Activated CD8-positive, alpha-beta T cell treated with anti-CD3 and anti-CD28 coated beads for 36 hours (primary cell): ENCODE measurements at regions not wholly inside any gene's neighbourhood (a gene's known extent, or its start where the extent isn't known, plus 50 kb on each side); places are given as distances from the start of the nearest gene placed in this dataset.

Experiments
- ATAC-seq: fragments of 200-7000 bp; cut with Tn5 transposase; one replicate; pipeline ENCODE4 v1.10.0; 2021; ENCODE audit warnings: mild to moderate bottlenecking, moderate library complexity
- CTCF ChIA-PET: fragments of 350-600 bp; sonication (Branson Sonifier 250); formaldehyde crosslinking; loops from one replicate; lab custom pipeline; 2021; ENCODE audit warnings: antibody characterized with exemption; lab: Charles Lee
- POLR2A ChIA-PET: fragments of 350-600 bp; sonication (Branson Sonifier 250); formaldehyde crosslinking; loops from one replicate; lab custom pipeline; 2021; ENCODE audit warnings: antibody characterized with exemption; lab: Charles Lee
- DNase-seq: peaks from one replicate; pipeline ENCODE4 v3.0.0-alpha.2; 2020
- H3K27ac Mint-ChIP-seq: one replicate; pipeline ENCODE4 v1.8.0; 2021; ENCODE audit warnings: mild to moderate bottlenecking, mixed read lengths
- H3K27me3 Mint-ChIP-seq: one replicate; pipeline ENCODE4 v1.8.0; 2021; ENCODE audit warnings: mixed read lengths
- H3K36me3 Mint-ChIP-seq: one replicate; pipeline ENCODE4 v1.8.0; 2021; ENCODE audit warnings: low read depth, mixed read lengths
- H3K4me1 Mint-ChIP-seq: one replicate; pipeline ENCODE4 v1.8.0; 2021; ENCODE audit warnings: low read depth, mixed read lengths
- H3K4me3 Mint-ChIP-seq: one replicate; pipeline ENCODE4 v1.8.0; 2021; ENCODE audit warnings: mild to moderate bottlenecking, moderate library complexity, mixed read lengths
- H3K9me3 Mint-ChIP-seq: one replicate; pipeline ENCODE4 v1.8.0; 2021; ENCODE audit warnings: mixed read lengths
- CTCF ChIP-seq: fragments of 200-600 bp; IDR thresholded peaks from one replicate; pipeline ENCODE4 v1.8.0; 2022; ENCODE audit warnings: antibody characterized with exemption, mild to moderate bottlenecking
- intact Hi-C: fragments of 100-400 bp; cut with micrococcal nuclease; formaldehyde crosslinking; loops from one replicate; pipeline ENCODE4 v1.10.0; 2022

GRCh38 chr3:118744186-118744585, 290.5 kb downstream of the IGSF11 start:
- no peak for DNase-seq
- no peak for TF ChIP-seq CTCF
- H3K9me3 Mint-ChIP-seq = peaks cover 15% of the 10 kb centered on the region
- intact Hi-C loops = no loop called here
- no peaks in the 10 kb centered on the region for H3K36me3 Mint-ChIP-seq
- ChIA-PET POLR2A (no interaction called here), CTCF (no interaction called here)
- peaks cover 3% of the 10 kb centered on the region for H3K27me3 Mint-ChIP-seq
- no peaks in the 10 kb centered on the region for H3K4me1 Mint-ChIP-seq
- no peak overlapping the region for H3K27ac Mint-ChIP-seq
- no peak overlapping the region for H3K4me3 Mint-ChIP-seq
- no peak for ATAC-seq

- POLR2A ChIA-PET = no interaction called here
- no peaks in the 10 kb centered on the region for H3K4me1 Mint-ChIP-seq
- H3K36me3 Mint-ChIP-seq = no peaks in the 10 kb centered on the region
- no peak overlapping the region for H3K4me3 Mint-ChIP-seq
- CTCF ChIA-PET = no interaction called here
- no peak for ATAC-seq
- no peak for DNase-seq
- H3K27ac Mint-ChIP-seq = no peak overlapping the region
- H3K9me3 Mint-ChIP-seq = no peaks in the 10 kb centered on the region
- intact Hi-C loops = no loop called here
- H3K27me3 Mint-ChIP-seq = peaks cover 1% of the 10 kb centered on the region
- TF ChIP-seq CTCF = no peak
Observed at GRCh38 chr3:118754406-118755252, 280.0 kb downstream of the IGSF11 start.

GRCh38 chr3:118755253-118755801, 279.3 kb downstream of the IGSF11 start:
- Mint-ChIP-seq H3K4me3 (no peak overlapping the region), H3K27ac (no peak overlapping the region), H3K9me3 (no peaks in the 10 kb centered on the region), H3K4me1 (no peaks in the 10 kb centered on the region), H3K27me3 (peaks cover 1% of the 10 kb centered on the region), H3K36me3 (no peaks in the 10 kb centered on the region)
- ChIA-PET CTCF (no interaction called here), POLR2A (interaction anchor here (0.7 kb wide), 1 partner anchor 51 kb away, joined by 4 read pairs; no protein-coding TSS in a partner anchor)
- no peak for TF ChIP-seq CTCF
- intact Hi-C loops = no loop called here
- DNase-seq (no peak), ATAC-seq (no peak)

- ATAC-seq (no peak), DNase-seq (no peak)
- H3K36me3 Mint-ChIP-seq = no peaks in the 10 kb centered on the region
- ChIA-PET POLR2A (no interaction called here), CTCF (no interaction called here)
- no peak overlapping the region for H3K27ac Mint-ChIP-seq
- peaks cover 2% of the 10 kb centered on the region for H3K27me3 Mint-ChIP-seq
- intact Hi-C loops = no loop called here
- no peak overlapping the region for H3K4me3 Mint-ChIP-seq
- no peaks in the 10 kb centered on the region for H3K4me1 Mint-ChIP-seq
- no peaks in the 10 kb centered on the region for H3K9me3 Mint-ChIP-seq
- TF ChIP-seq CTCF = no peak
Observed at GRCh38 chr3:118760585-118761290, 273.9 kb downstream of the IGSF11 start.

- POLR2A ChIA-PET = no interaction called here
- no peak for TF ChIP-seq CTCF
- ATAC-seq = no peak
Observed at GRCh38 chr3:118761291-118761606, 273.4 kb downstream of the IGSF11 start.

More at GRCh38 chr3:118761291-118761606, 273.4 kb downstream of the IGSF11 start:
- CTCF ChIA-PET = no interaction called here
- Mint-ChIP-seq H3K4me1 (no peaks in the 10 kb centered on the region), H3K27ac (no peak overlapping the region), H3K4me3 (no peak overlapping the region), H3K9me3 (no peaks in the 10 kb centered on the region), H3K27me3 (peaks cover 2% of the 10 kb centered on the region), H3K36me3 (no peaks in the 10 kb centered on the region)
- no peak for DNase-seq
- intact Hi-C loops = no loop called here
